IPS DF 4.7 (cell line): ENCODE measurements at regions not wholly inside any gene's neighbourhood (a gene's known extent, or its start where the extent isn't known, plus 50 kb on each side); places are given as distances from the start of the nearest gene placed in this dataset.

Experiments used
- DNase-seq: peaks from one replicate; pipeline ENCODE4 v3.0.0-alpha.2; 2013; ENCODE audit warnings: low spot score; ENCODE audit errors: extremely low read depth

- DNase-seq, result no peak
Observed at GRCh38 chr4:106679063-106679462, 310.5 kb upstream of the GIMD1 start.

- no peak for DNase-seq
Observed at GRCh38 chr4:106677213-106677612, 308.6 kb upstream of the GIMD1 start.

- DNase-seq, result no peak
Observed at GRCh38 chr4:106676173-106676921, 307.8 kb upstream of the GIMD1 start.

- no peak for DNase-seq
Observed at GRCh38 chr4:106671716-106672115, 303.1 kb upstream of the GIMD1 start.

GRCh38 chr4:106670976-106671375 is 302.4 kb upstream of the GIMD1 start:
- no peak for DNase-seq

- no peak for DNase-seq
Observed at GRCh38 chr4:106659371-106659770, 290.8 kb upstream of the GIMD1 start.

- DNase-seq, result no peak
Observed at GRCh38 chr4:106652095-106652494, 283.5 kb upstream of the GIMD1 start.

- no peak for DNase-seq
Observed at GRCh38 chr4:106650701-106651100, 282.1 kb upstream of the GIMD1 start.

GRCh38 chr4:106647451-106647850 is 278.9 kb upstream of the GIMD1 start:
- DNase-seq, result no peak

GRCh38 chr4:106629268-106629625 is 260.7 kb upstream of the GIMD1 start:
- no peak for DNase-seq

- no peak for DNase-seq
Observed at GRCh38 chr4:106628586-106629267, 260.1 kb upstream of the GIMD1 start.

- no peak for DNase-seq
Observed at GRCh38 chr4:106627051-106627450, 258.5 kb upstream of the GIMD1 start.

GRCh38 chr4:106624671-106625070 is 256.1 kb upstream of the GIMD1 start:
- no peak for DNase-seq

- DNase-seq, result no peak
Observed at GRCh38 chr4:106618956-106619355, 250.4 kb upstream of the GIMD1 start.

GRCh38 chr4:106615961-106616360 is 247.4 kb upstream of the GIMD1 start:
- DNase-seq, result no peak

GRCh38 chr4:106615410-106615945 is 246.9 kb upstream of the GIMD1 start:
- no peak for DNase-seq

GRCh38 chr4:106614441-106614840 is 245.9 kb upstream of the GIMD1 start:
- no peak for DNase-seq

- no peak for DNase-seq
Observed at GRCh38 chr4:106609917-106610316, 241.3 kb upstream of the GIMD1 start.

- no peak for DNase-seq
Observed at GRCh38 chr4:106607558-106607957, 239.0 kb upstream of the GIMD1 start.

- DNase-seq, result no peak
Observed at GRCh38 chr4:106604319-106605051, 235.9 kb upstream of the GIMD1 start.

GRCh38 chr4:106603471-106603870 is 234.9 kb upstream of the GIMD1 start:
- DNase-seq, result no peak

- no peak for DNase-seq
Observed at GRCh38 chr4:106602711-106603110, 234.1 kb upstream of the GIMD1 start.
